ENCODE measurements at regions not wholly inside any gene's neighbourhood (a gene's known extent, or its start where the extent isn't known, plus 50 kb on each side); places are given as distances from the start of the nearest gene placed in this dataset.

DNA sequence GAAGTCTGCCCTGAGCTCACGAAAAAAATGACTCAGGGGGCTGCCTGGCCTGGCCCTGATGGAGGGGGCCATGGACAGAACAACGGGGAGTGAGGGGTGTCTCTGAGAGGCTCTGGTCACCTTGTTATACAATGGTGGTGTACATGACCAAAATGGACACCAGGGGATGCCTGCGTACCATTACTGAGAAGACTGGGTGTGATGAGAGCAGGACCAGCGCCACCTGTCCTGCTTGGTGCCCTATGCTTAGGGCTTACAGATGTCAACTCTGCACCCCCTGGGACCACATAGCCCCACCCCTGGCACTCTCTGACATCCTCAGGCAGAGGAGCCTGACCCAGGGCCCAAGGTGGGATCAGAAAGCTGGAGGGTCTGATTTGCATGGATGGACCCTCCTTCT lies 104.8 kb downstream of the ZNF280B start:
- no peak overlapping the region for H3K27ac Mint-ChIP-seq
- H3K27me3 ChIP-seq (ENCODE audit: insufficient read depth, low read length), result peaks cover 80% of the 10 kb centered on the region

More for the DNA sequence above, 104.8 kb downstream of the ZNF280B start:
- H2AK5ac ChIP-seq (ENCODE audit: insufficient read length, low read length), result no peak overlapping the region
- no peak overlapping the region for H3K4ac ChIP-seq (ENCODE audit: low read depth, low read length)
- DNase-seq, result no peak
- H3K27ac ChIP-seq (ENCODE audit: insufficient read length, low read depth, low read length), result no peak overlapping the region
- no peak overlapping the region for H2BK120ac ChIP-seq (ENCODE audit: low read depth, low read length, poor library complexity, severe bottlenecking)
- H3K79me2 ChIP-seq (ENCODE audit: insufficient read depth, low read length), result no peaks in the 10 kb centered on the region
- H3K23ac ChIP-seq (ENCODE audit: insufficient read length, low read depth, low read length), result no peak overlapping the region
- WGBS (ENCODE audit: extremely low coverage, insufficient read length, low lambda C conversion rate), result no CpG with 5 or more reads among the region's 4 CpGs
- H3K14ac ChIP-seq (ENCODE audit: insufficient read depth, low read length), result no peak overlapping the region
- no peaks in the 10 kb centered on the region for H3K23me2 ChIP-seq (ENCODE audit: insufficient read length, low read depth, low read length, poor library complexity, severe bottlenecking)
- H3K4me2 ChIP-seq (ENCODE audit: insufficient read depth, insufficient read length, low read length), result no peak overlapping the region
- no peaks in the 10 kb centered on the region for H4K20me1 ChIP-seq (ENCODE audit: control insufficient read depth, insufficient read depth, insufficient read length)
- no peak for TF ChIP-seq CTCF (conservative IDR thresholded peaks at IDR 0.05)
- H2BK12ac ChIP-seq (ENCODE audit: insufficient read length, low read depth, low read length), result no peak overlapping the region
- H3K36me3 Mint-ChIP-seq (ENCODE audit: insufficient read depth in 1 of 3, low read depth in 3 of 3), result no peaks in the 10 kb centered on the region; a peak in 1 of 7 replicates
- no peak overlapping the region for H2BK15ac ChIP-seq (ENCODE audit: low read depth, low read length)
- H3T11ph ChIP-seq (ENCODE audit: low read length), result no peak overlapping the region
- peaks cover 100% of the 10 kb centered on the region for H3K27me3 Mint-ChIP-seq (ENCODE audit: low read depth)
- H4K8ac ChIP-seq (replicated peaks; ENCODE audit: insufficient read length, low read depth, low read length), result no peak overlapping the region
- H2BK20ac ChIP-seq (ENCODE audit: low read depth, low read length, poor library complexity, severe bottlenecking), result no peak overlapping the region
- no peak overlapping the region for H3K56ac ChIP-seq (ENCODE audit: insufficient read length, low read depth, low read length)
- no peak overlapping the region for H2BK5ac ChIP-seq (ENCODE audit: insufficient read length, low read length)
- no peak overlapping the region for H3K4me3 Mint-ChIP-seq
- H2AFZ ChIP-seq (ENCODE audit: low read length), result no peak overlapping the region
- no peaks in the 10 kb centered on the region for H3K9me3 ChIP-seq (ENCODE audit: control insufficient read depth, low read depth, low read length)
- H3K18ac ChIP-seq (ENCODE audit: insufficient read length, low read depth, low read length), result no peak overlapping the region
- H3K9me3 Mint-ChIP-seq, result no peaks in the 10 kb centered on the region; a peak in 1 of 5 replicates
- no peaks in the 10 kb centered on the region for H3K79me1 ChIP-seq (ENCODE audit: insufficient read depth, low read depth, low read length, poor library complexity, severe bottlenecking)
- no peaks in the 10 kb centered on the region for H3K4me1 ChIP-seq (ENCODE audit: insufficient read depth, low read length)
- H3K4me1 Mint-ChIP-seq, result no peaks in the 10 kb centered on the region
- H4K91ac ChIP-seq (ENCODE audit: insufficient read length, low read depth, low read length), result no peak overlapping the region
- H4K5ac ChIP-seq (ENCODE audit: insufficient read length, low read depth, low read length), result no peak overlapping the region
- no peak overlapping the region for H3K9ac ChIP-seq (ENCODE audit: extremely low read depth, insufficient read length, low read length)
